Hepatocyte (in vitro differentiated cells): ENCODE measurements at regions not wholly inside any gene's neighbourhood (a gene's known extent, or its start where the extent isn't known, plus 50 kb on each side); places are given as distances from the start of the nearest gene placed in this dataset.

Experiments used
- DNase-seq: peaks from one replicate; pipeline ENCODE4 v3.0.0-alpha.2; 2016; ENCODE audit warnings: low spot score
- H2AFZ ChIP-seq: fragments of 200-600 bp; sonication (generic); 2 replicates; pipeline ENCODE4 v1.6.0; 2016; ENCODE audit warnings: antibody characterized with exemption, mild to moderate bottlenecking
- H3K27ac ChIP-seq: fragments of 200-600 bp; sonication (generic); 2 replicates; pipeline ENCODE4 v1.5.1; 2016; ENCODE audit warnings: mild to moderate bottlenecking
- H3K27me3 ChIP-seq: fragments of 200-600 bp; sonication (generic); 2 replicates; pipeline ENCODE4 v1.6.1; 2016
- H3K36me3 ChIP-seq: fragments of 200-600 bp; sonication (generic); replicated peaks from 2 replicates; pipeline ENCODE4 v1.5.1; 2016; ENCODE audit warnings: low read depth; ENCODE audit not compliant: insufficient read depth
- H3K4me1 ChIP-seq: fragments of 200-600 bp; sonication (generic); 2 replicates; pipeline ENCODE4 v1.5.1; 2016; ENCODE audit warnings: mild to moderate bottlenecking, moderate library complexity; ENCODE audit not compliant: insufficient read depth
- H3K4me2 ChIP-seq: fragments of 200-600 bp; sonication (generic); 2 replicates; pipeline ENCODE4 v1.6.0; 2016
- H3K4me3 ChIP-seq: fragments of 200-600 bp; sonication (generic); 2 replicates; pipeline ENCODE4 v1.5.1; 2016; ENCODE audit warnings: mild to moderate bottlenecking
- H3K79me2 ChIP-seq: fragments of 200-600 bp; sonication (generic); 2 replicates; pipeline ENCODE4 v1.6.0; 2017; ENCODE audit warnings: mild to moderate bottlenecking
- H3K9me2 ChIP-seq: fragments of 200-600 bp; sonication (generic); replicated peaks from 2 replicates; pipeline ENCODE4 v1.6.0; 2017; ENCODE audit warnings: mild to moderate bottlenecking; ENCODE audit not compliant: insufficient read depth
- H3K9me3 ChIP-seq: fragments of 200-600 bp; sonication (generic); 2 replicates; pipeline ENCODE4 v1.5.1; 2016; ENCODE audit warnings: low read depth, mild to moderate bottlenecking
- H4K20me1 ChIP-seq: fragments of 200-600 bp; sonication (generic); 2 replicates; pipeline ENCODE4 v1.6.0; 2016; ENCODE audit warnings: mild to moderate bottlenecking; ENCODE audit not compliant: insufficient read depth, poor library complexity, severe bottlenecking
- EZH2 ChIP-seq: fragments of 200-600 bp; sonication (generic); IDR thresholded peaks from 2 replicates; pipeline ENCODE4 v1.6.1; 2016; ENCODE audit warnings: antibody characterized with exemption, mild to moderate bottlenecking, borderline replicate concordance
- EZH2phosphoT487 ChIP-seq: fragments of 200-600 bp; sonication (generic); IDR thresholded peaks from one replicate; pipeline ENCODE4 v1.6.1; 2018; ENCODE audit warnings: antibody characterized with exemption, mild to moderate bottlenecking, low read depth, moderate library complexity; ENCODE audit not compliant: unreplicated experiment, severe bottlenecking
- WGBS: methylation state at CpG from one replicate; pipeline ENCODE4 v1.1.6; 2016; ENCODE audit warnings: low lambda C conversion rate; ENCODE audit errors: missing lambda C conversion rate; 5-methylcytosine and 5-hydroxymethylcytosine counted together
- TF ChIP-seq, protein P1 (sequence below): fragments of 200-600 bp; sonication (generic); IDR thresholded peaks from 2 replicates; pipeline ENCODE4 v1.5.1; 2016; ENCODE audit warnings: antibody characterized with exemption, mild to moderate bottlenecking; ENCODE audit not compliant: poor library complexity

DNA sequence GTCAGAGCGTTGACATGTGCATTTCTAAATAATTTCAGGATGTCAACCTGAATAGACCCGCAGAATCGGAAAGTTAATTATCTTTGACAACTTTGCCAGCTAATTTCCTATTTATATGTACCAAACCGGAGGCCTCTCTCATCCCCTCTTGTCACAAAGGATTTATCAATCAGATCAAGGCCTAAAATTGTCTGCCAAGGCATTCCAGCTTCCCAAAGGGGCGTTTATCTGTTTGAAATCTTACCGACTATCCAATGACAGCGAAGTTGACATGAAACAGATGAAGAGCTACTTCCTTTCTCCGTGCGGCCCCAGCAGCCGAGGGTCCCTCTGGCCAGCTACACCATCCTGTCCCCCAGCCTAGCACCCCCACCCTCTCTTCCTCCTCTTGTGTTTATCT lies 223.7 kb upstream of the DYNLRB2 start:
- Histone ChIP-seq H3K4me3 (no peak overlapping the region), H4K20me1 (no peaks in the 10 kb centered on the region), H3K9me3 (no peaks in the 10 kb centered on the region), H3K9me2 (no peaks in the 10 kb centered on the region), H3K4me1 (no peaks in the 10 kb centered on the region), H3K27ac (no peak overlapping the region), H2AFZ (no peak overlapping the region), H3K4me2 (no peak overlapping the region), H3K27me3 (no peaks in the 10 kb centered on the region), H3K36me3 (no peaks in the 10 kb centered on the region), H3K79me2 (no peaks in the 10 kb centered on the region)
- TF ChIP-seq, protein P1, sequence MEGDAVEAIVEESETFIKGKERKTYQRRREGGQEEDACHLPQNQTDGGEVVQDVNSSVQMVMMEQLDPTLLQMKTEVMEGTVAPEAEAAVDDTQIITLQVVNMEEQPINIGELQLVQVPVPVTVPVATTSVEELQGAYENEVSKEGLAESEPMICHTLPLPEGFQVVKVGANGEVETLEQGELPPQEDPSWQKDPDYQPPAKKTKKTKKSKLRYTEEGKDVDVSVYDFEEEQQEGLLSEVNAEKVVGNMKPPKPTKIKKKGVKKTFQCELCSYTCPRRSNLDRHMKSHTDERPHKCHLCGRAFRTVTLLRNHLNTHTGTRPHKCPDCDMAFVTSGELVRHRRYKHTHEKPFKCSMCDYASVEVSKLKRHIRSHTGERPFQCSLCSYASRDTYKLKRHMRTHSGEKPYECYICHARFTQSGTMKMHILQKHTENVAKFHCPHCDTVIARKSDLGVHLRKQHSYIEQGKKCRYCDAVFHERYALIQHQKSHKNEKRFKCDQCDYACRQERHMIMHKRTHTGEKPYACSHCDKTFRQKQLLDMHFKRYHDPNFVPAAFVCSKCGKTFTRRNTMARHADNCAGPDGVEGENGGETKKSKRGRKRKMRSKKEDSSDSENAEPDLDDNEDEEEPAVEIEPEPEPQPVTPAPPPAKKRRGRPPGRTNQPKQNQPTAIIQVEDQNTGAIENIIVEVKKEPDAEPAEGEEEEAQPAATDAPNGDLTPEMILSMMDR: no peak
- TF ChIP-seq EZH2phosphoT487: no peak
- no peak for TF ChIP-seq EZH2
- no peak for DNase-seq
- 60% methylated on average over 10 of the region's 10 CpGs for WGBS

DNA sequence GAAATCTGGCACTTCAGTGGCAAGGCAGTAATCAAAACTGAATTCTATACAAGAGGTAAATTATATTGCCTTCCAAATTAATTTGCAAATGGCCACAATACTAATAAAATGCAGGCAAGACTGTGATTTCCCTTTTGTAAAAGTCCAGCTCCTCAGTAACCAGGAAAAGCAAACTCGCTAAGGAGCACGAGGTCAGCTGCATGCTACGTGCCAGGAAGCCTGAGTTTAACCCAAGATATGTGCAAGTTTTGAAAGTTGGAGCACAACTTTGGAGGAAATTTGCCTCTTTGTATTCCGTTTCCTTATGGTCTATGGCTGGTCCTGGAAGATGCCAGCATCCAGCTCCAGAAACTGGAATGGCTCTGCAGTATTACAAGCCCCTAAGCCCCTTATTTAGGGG lies 226.8 kb upstream of the DYNLRB2 start:
- no peak for TF ChIP-seq EZH2phosphoT487
- TF ChIP-seq, protein P1: no peak
- TF ChIP-seq EZH2: no peak
- no peak overlapping the region for H3K4me2 ChIP-seq
- H3K79me2 ChIP-seq: no peaks in the 10 kb centered on the region
- no peaks in the 10 kb centered on the region for H3K4me1 ChIP-seq
- no peaks in the 10 kb centered on the region for H4K20me1 ChIP-seq
- 81% methylated on average over 4 of the region's 4 CpGs for WGBS
- no peaks in the 10 kb centered on the region for H3K9me2 ChIP-seq
- no peak overlapping the region for H3K4me3 ChIP-seq
- no peaks in the 10 kb centered on the region for H3K9me3 ChIP-seq
- DNase-seq: no peak
- H3K27ac ChIP-seq: no peak overlapping the region
- H3K36me3 ChIP-seq: no peaks in the 10 kb centered on the region
- no peaks in the 10 kb centered on the region for H3K27me3 ChIP-seq
- H2AFZ ChIP-seq: no peak overlapping the region

DNA sequence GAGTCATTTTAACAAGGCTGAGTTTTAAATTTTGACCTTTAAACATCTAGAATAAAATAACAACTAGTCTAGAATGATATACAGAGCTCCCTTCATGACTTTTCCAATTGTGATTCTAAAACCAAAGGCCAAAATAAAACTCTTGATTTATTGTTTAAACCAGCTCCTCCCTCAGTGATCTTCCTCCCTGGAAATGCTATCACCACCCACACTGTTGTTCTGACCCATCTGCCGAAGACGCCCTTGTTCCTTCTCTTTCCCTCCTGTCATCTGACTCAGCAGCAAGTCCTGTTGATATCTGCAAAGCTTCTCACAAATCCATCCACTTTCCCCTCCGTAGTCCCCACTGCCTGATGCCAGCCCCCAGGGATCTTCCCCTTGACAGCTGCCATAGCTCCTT lies 231.6 kb upstream of the DYNLRB2 start:
- TF ChIP-seq EZH2: no peak
- TF ChIP-seq, protein P1: no peak
- no peak for TF ChIP-seq EZH2phosphoT487

DNA sequence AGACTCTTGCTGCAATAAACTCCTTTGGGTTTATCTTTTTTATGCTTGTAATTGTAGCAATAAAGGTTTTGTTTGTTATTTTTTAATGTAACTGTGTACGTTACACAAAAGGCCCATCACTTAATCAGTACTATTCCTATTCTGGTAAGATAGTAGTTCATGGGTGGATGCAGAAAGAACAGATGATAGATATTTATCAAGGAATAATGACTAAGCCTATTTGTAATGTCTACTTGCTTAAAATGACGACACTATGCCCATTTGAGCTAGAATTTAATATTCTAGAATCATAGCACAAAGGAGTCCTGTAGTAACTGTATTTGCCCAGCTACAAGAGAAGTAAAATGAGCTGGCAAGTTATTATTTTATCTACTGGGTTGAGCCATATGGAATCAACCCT lies 235.4 kb upstream of the DYNLRB2 start:
- TF ChIP-seq, protein P1: no peak
- no peak for TF ChIP-seq EZH2
- no peak for TF ChIP-seq EZH2phosphoT487
- no peaks in the 10 kb centered on the region for H3K79me2 ChIP-seq
- no peaks in the 10 kb centered on the region for H4K20me1 ChIP-seq
- H3K4me1 ChIP-seq: peaks cover 26% of the 10 kb centered on the region
- no peak overlapping the region for H3K4me3 ChIP-seq
- H3K27ac ChIP-seq: no peak overlapping the region
- no peaks in the 10 kb centered on the region for H3K27me3 ChIP-seq
- H2AFZ ChIP-seq: no peak overlapping the region
- 63% methylated on average over 2 of the region's 2 CpGs for WGBS
- no peaks in the 10 kb centered on the region for H3K9me3 ChIP-seq
- no peak overlapping the region for H3K4me2 ChIP-seq
- H3K36me3 ChIP-seq: no peaks in the 10 kb centered on the region
- H3K9me2 ChIP-seq: no peaks in the 10 kb centered on the region
- no peak for DNase-seq

More for the DNA sequence above, 231.6 kb upstream of the DYNLRB2 start:
- H3K4me1 ChIP-seq: peaks cover 22% of the 10 kb centered on the region
- no peak overlapping the region for H2AFZ ChIP-seq
- no peak overlapping the region for H3K27ac ChIP-seq
- no peaks in the 10 kb centered on the region for H3K79me2 ChIP-seq
- H3K27me3 ChIP-seq: no peaks in the 10 kb centered on the region
- no peaks in the 10 kb centered on the region for H3K9me2 ChIP-seq
- H3K4me2 ChIP-seq: no peak overlapping the region
- H3K4me3 ChIP-seq: no peak overlapping the region
- no peaks in the 10 kb centered on the region for H4K20me1 ChIP-seq
- 59% methylated on average over 3 of the region's 3 CpGs for WGBS
- H3K36me3 ChIP-seq: no peaks in the 10 kb centered on the region
- DNase-seq: no peak
- H3K9me3 ChIP-seq: no peaks in the 10 kb centered on the region
